OCI-LY3 (cell line): ENCODE measurements at regions not wholly inside any gene's neighbourhood (a gene's known extent, or its start where the extent isn't known, plus 50 kb on each side); places are given as distances from the start of the nearest gene placed in this dataset.

Experiments
- EZH2phosphoT487 ChIP-seq: fragments of 200-600 bp; shearing (Covaris generic); IDR thresholded peaks from 2 replicates; pipeline ENCODE4 v1.6.1; 2018; ENCODE audit warnings: antibody characterized with exemption, mixed run types, low read depth
- TF ChIP-seq, protein P1 (sequence below): fragments of 200-600, 300-600 bp; sonication (generic); IDR thresholded peaks from 2 replicates; pipeline ENCODE4 v1.5.1; 2014; ENCODE audit warnings: antibody characterized with exemption, low read length, low read depth

DNA sequence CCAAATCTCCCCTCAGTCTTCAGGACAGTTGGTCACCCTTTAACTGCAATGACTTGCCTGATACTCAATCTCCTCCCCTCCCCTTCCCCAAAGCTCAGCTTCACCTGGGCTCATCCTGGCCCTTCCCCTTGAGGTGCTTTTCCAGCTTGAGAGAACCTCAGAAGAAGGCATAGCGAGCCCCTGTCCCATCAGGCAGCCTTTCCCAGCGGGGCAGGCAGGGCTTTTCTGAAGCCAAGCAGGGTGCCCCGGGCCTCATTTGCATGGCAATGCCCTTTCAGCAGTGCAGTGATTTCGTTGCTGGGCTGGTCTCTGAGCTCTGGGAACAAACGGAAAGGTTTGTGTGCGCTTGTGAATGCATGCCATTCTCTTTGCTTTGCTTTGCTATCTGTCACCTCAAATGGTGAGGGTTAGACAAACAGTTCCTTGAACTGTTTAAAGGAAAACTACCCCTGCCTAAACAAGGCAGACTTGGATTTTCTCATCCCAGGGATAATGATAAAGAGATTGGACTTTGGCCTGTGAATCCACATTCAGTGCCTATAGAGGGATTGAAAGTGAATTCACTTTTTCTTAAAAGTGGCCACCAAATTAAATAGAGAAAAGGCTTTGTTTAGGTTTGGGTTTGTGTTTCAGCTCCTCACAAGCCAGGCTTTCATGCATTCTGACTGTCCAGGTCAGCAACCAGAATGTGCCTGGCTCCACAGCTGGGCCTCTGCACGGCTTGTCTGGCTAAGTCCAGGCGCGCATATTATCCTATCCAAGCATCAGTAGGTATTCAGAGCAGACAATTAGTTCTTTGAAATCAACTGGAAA, 165.3 kb downstream of the ZNF608 start:
- TF ChIP-seq, protein P1, sequence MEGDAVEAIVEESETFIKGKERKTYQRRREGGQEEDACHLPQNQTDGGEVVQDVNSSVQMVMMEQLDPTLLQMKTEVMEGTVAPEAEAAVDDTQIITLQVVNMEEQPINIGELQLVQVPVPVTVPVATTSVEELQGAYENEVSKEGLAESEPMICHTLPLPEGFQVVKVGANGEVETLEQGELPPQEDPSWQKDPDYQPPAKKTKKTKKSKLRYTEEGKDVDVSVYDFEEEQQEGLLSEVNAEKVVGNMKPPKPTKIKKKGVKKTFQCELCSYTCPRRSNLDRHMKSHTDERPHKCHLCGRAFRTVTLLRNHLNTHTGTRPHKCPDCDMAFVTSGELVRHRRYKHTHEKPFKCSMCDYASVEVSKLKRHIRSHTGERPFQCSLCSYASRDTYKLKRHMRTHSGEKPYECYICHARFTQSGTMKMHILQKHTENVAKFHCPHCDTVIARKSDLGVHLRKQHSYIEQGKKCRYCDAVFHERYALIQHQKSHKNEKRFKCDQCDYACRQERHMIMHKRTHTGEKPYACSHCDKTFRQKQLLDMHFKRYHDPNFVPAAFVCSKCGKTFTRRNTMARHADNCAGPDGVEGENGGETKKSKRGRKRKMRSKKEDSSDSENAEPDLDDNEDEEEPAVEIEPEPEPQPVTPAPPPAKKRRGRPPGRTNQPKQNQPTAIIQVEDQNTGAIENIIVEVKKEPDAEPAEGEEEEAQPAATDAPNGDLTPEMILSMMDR, result no peak
- TF ChIP-seq EZH2phosphoT487, result no peak
